GM19351 (cell line): ENCODE measurements at regions not wholly inside any gene's neighbourhood (a gene's known extent, or its start where the extent isn't known, plus 50 kb on each side); places are given as distances from the start of the nearest gene placed in this dataset.

ENCODE experiments used
- ATAC-seq: cut with Tn5 transposase; IDR thresholded peaks from one replicate; pipeline ENCODE4 v1.9.1; 2021; ENCODE audit warnings: mild to moderate bottlenecking, moderate library complexity; ENCODE audit not compliant: unreplicated experiment

DNA sequence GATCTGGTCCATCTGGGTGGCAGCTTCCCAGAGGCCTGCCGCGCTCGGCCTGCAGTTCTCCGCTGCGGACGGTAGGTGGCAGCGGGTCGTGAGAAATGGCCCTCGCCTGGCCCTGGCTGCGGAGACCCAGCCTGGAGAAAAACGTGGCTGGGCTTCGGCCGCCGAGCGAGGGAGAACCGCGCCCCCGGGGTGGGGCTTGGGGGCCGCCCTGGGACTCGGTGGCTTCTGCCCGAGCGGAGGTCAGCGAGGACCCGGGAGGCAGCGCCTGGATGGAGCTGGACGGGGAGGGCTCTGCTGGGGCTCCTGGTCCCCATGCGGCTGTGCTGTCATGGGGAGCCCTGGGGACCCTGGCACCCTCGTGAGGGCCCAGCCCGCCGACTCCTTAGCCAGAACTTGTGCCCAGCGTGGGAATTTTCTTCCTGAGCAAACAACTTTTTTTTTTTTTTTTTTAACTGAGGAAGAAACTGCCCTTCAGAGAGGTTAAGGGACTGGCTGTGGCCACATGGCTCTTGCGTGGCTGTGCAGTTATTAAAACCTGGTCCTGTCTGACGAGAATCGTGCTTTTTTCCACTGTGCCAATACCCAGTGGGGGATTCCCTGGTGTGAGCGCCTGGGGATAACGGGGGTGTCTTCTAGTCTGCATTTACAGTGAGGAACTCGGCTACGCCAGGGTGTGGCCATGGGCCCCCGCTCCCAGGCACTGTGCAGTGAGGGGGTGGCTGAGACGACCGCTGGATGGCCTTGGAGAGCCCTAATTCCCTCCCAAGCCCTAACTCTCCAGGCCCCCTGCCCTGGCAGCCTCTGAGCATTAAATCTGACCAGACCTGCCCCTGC is 535.6 kb downstream of the INSC start:
- ATAC-seq = peak; percentile 98

DNA sequence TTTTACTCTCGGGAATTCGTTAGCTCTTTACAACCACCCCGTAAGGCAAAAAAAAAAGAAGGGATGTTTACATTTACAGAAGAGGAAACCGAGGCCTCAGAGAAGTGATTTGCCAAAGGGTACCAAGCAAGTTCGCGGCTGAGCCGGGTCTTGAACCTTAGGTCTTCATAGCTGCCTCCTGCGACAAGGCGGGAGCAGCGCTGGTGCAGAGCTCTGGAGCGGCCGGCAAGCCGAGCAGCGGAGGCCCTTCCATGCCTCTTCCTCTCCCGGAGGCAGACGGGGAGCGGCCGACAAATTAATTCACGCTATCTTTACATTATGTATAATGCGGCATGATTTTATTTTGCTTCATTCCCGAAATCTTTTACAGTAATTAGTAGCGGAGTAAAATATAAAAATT is 536.3 kb downstream of the INSC start:
- ATAC-seq = no peak

DNA sequence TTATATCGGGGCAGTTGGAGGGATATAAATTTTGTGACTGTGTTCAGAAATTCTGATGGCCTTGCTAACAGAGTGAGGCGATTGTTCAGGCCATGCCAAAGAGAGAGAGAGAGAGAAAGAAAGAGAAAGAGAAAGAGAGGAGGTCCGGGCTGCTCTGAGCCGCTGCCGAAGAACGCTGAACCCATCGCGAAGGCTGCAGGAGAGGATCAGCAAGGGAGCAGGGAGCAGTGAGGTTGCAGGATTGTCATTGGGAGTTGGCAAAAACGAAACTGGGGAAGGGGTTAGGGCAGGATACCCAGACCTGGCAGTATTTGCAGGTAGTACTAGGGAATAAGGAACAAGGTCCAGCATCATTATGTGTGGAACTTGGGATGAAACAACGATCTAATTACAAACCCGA is 537.1 kb downstream of the INSC start:
- no peak for ATAC-seq

DNA sequence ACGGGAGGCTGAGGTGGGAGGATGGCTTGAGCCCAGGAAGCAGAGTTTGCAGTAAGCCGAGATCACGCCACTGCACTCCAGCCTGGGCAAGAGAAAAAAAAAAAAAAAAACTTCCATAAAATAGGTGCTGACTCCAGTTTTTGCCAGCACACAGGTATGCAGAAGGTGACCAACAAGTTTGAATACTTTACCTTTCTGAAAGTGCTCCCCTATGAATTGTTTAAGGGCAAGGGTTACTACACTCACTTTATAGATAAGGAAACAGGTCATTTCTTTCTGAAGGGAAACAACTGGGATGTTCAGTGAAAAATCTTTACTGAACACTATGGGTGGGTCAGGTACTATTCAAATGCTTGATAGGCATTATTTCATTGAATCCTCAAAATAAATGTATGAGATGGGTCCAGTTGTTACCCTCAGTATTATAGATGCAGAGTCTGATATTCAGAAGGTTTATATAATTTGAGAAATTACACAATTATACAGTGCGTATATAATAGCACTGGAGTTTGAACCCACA is 538.5 kb downstream of the INSC start:
- no peak for ATAC-seq

DNA sequence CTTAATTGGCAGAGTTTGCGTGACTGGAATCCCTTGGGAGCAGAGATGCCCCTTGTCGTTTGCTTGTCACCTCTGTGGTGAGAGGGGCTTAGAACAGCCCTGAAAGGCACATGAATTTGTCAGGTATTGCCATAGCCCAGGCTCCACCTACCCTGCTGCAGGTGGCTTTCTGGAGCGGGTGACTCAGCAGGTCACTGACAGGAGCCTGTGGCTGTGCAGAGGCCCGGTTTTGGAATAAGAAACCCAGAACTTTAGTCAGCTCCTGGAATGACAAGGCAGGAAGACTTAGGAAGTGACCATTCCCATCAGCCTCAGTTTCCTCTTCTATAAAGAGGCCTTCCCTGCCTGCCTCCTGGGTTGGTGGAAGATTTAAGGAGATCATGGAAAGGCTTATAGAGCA is 539.7 kb downstream of the INSC start:
- no peak for ATAC-seq

DNA sequence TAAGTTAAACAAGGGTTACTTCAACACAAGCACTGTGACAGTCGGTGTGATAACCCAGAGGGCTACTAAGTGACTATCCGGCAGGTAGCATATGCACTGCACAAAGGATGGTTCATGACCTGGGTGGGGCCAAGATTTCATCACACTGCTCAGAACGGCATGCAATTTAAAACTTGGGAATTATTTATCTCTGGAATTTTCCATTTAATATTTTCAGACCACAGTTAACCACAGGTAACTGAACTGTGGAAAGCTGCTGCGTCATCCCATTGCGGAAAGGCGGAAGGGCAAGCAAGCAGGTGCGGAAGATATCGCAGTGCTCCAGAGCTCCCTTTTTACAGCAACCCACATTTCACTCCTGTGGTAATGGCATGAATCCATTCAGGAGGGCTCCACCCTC is 540.8 kb downstream of the INSC start:
- ATAC-seq = no peak

DNA sequence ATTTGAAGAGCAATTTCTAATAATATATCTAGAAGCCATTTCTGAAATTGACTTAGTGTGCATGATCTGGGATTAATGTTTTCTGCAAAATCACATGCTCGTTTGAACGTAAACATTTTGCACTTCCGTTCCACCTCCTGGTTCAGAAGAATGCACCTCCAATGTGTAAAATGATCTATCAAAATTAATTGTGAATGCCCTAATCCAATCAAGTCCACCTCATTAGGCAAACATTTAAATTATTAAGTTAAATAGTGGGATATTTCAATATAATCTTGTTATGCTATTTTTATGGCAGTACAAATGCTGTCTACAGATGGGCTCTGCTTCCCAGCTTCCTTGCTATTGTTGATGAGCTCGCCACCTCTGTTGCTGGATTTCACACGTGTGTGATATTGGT is 542.5 kb downstream of the INSC start:
- ATAC-seq = no peak

DNA sequence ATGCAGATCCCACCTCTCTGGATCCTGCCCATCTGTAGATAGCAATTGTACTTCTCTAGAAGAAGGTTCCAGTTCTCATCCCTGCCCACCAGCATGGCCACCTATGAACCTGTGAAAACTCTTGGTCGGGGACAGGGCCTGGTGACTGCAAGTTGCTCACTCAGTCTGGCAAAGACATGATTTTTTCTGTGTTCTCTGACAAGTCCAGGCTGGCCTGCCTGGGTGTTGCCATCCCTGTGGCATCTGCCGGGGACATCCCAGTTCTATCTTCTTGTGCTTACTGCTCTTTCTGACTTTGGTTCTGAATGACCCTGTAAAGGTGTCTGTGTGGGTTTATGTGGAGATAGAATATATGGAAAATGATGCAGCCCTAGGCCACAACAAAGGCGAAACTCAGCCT is 545.8 kb downstream of the INSC start:
- ATAC-seq = no peak

DNA sequence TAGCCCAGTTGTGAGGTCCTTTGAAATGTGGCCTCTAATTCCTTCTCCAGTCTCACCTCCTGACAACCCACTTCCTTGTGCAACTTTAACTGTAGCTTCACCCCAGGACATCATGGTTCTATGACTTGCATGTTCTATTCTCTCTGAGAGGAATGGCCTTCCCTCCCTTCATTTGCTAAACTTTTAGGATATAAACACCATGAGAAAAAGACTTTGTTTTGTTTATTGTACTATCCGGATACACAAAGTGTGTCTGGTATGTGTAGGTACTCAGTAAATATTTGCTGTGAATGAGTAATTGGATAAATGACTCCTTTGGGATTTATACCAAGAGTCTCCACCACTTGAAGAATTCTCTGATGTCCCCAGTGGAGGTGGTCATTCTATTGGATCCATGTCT is 547.6 kb downstream of the INSC start:
- no peak for ATAC-seq

DNA sequence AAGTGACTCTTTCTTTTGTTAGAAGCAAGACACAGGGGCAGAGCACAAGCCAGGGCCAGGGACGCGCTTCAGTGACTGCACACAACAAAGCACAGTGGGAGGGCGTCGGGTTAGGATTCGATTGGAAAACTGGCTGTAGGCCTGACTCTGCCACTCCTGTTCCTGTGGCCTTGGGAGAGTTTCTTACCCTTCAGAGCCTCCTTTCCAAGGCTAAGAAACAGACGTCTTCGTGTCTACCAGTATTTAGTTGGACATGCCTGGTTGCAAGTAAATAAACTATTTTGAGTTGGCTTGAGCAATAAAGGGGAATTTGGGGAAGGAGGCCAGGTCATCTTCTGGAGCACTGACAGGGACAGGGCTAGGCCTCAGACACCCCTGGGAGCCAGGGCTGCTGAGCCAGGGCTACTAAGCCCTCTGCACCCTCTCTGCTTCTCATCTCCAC is 549.1 kb downstream of the INSC start:
- ATAC-seq = no peak

DNA sequence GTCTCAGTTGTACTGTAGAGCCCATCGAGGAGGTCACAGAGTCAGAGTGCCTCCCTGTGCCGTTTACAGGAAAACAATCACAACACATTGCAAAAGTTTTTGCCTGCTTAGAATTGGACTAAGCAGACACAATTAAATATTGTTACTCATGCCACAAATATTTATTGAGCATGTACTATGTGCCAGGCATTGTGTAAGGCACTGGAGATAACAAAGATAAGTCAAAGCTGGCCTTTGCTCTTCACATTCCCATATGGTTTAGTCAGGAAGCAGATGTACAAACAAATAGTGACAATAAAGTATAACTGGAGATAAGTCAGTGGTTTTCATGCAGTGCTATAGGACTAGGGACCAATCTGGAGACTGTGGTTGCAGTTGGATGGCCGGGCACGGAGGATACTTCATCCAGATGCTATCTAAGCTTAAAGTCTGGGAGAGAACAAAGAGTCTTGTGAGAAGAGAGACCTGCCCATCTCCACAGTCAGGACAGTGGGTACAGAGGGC is 550.7 kb downstream of the INSC start:
- ATAC-seq = no peak

DNA sequence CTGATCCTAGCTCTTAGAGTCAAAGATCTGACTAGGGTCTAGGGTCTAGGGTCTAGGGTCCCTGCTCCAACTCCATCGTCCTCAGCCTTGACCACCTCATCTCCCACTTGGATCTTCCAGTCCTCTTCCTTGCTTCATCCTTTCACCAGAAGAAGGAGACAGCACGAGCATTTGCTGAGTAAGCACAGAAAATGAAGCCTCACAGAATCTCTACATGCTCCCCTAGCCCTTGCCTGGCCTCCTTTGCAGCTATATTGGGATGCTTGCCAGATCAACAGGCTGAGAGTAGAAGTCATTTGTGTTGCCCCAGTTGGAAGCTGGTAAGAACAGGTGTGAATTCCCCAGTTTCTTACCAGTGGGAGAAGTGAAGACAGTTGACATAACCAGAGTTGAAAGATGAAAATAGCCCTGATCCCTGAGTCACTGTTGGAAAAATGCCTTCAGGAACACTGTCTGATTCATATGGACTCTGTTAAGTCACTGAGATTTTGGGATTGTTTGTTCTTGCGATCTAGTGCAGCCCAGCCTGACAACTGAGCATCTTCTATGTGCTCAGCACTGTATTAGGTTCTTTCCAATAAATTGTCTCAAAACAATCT is 552.5 kb downstream of the INSC start:
- no peak for ATAC-seq

DNA sequence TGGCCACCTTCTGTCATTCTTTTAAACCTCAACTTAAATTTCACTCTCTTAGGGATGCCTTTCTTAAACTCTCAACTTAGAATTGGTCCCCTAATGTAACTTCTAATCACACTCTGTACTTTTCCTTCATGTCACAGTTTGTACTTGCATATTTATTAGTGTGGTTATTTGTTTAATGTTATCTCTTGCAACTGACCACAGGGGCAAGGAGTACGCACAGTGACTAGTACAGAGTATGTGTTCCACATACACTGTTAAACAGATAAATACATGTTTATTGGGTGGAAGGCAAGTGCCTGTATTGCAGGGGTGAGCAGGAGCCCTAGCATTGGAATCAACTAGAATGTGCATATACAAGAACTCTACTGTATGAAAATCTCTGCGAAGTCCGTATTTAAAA is 554.0 kb downstream of the INSC start:
- ATAC-seq = no peak

DNA sequence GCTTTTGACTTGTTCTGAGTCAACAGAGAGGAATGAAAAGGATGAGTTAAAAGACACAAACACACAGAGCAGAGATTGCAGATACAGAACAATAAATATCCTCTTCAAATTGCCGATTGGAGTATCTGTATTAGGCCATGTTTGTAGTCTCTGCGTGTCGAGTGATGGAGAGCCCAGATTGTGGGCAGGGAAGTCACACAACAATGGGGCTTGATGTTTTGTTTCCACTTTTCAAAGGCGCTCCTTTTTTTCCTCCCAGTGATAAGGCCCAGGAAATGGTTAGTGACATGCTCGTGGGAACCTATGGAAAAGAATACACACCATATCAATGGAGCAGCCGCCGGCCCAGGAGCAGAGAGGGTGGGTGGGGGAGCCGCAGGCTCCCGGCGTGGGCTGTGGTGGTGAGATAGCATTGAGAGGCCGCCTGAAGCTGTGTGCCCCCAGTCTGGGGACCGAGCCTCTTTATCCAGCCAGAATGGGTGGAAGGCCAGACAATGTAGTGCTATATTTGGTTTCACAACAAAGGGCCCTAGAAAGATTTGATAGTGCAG is 555.9 kb downstream of the INSC start:
- no peak for ATAC-seq

DNA sequence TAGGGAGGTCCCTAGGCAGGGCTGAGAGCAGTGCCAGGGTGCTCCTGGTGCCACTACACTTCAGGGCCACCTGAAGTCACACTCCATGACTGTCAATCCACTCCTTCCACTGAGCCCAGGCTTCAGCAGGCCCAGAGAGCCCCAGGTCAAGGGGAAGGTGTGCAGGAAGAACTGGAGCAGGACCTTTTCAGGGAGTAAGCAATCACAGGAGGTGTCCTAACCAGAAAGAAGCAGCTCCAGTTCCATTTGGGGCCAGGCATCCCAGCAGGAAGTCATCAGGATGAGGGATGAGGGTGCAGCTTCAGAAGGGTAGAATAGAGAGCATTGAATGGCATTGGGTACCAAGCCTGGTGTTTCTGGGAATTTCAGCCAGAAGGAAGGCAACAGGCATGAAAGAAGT is 556.5 kb downstream of the INSC start:
- ATAC-seq = no peak

DNA sequence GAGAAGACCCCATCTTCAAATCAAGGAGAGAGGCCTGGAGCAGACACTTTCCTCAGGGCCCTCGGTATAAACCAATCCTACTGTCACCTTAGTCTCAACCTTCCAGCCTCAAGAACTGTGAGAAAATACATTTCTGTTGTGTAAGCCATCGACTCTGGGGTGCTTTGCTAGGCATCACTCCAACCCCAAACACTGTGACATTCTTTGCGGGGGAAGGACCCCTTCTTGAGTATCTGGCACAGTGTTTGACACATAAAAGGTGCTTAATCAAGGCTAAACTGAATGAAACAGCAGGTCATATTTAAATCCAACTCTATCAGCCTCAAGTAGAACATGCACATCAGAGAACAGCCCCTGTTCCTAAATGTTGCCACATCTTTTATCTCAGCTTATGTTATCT is 558.1 kb downstream of the INSC start:
- no peak for ATAC-seq

DNA sequence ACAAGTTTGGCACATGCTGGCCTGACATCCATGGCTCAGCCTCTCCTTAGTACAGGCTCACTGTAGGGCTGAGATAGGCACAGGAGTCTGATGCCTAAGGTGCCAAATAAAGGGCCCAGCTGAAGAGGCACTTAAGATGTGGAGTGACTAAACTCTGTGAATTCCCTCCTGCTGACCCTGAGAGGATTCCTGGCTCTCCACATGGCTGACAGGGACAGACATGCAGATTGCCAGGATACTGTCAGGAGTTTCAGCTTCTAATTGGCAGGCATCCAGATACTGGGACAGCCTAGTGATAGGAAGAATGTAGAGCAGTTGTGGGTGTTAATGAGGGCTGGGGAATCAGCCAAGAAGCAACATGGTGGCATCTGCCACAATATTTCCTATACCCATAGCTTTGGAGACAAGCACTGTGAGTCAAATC is 558.7 kb downstream of the INSC start:
- no peak for ATAC-seq

DNA sequence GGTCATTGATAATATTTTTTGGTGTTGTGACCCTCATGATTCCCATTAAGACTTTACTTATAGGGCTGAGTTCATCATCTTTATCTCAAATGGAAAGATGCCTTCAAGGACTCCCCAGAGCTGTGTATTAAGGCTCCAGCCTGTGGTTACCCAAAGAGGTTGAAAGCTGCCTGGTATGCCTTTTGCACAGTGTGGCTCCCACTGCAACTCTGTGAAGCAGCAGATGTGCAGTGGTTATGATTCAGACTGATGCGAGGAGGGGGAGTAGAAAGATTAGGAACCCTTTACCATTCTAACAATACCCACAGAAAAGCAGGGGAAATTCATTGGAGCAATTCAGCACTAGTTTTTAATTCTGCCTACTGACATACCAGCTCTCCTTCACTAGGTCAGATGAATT is 560.0 kb downstream of the INSC start:
- ATAC-seq = no peak

DNA sequence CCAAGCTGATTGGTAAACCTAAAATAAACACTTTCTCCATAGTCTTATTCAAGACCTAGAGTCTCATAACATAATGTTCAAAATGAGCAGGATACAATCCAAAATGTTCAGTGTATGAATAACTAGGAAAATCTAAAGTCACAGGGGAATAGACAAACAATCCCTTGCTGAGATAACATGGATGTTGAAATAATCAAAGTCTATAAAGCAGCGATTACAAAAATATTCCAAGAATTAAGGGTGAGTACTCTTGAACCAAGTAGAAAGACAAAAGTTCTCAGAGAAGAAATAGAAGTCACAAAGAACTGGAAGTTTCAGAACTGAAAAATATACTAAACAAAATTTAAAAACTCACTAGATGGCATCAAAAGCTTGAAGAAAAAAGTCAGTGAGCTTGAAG is 561.0 kb downstream of the INSC start:
- no peak for ATAC-seq

DNA sequence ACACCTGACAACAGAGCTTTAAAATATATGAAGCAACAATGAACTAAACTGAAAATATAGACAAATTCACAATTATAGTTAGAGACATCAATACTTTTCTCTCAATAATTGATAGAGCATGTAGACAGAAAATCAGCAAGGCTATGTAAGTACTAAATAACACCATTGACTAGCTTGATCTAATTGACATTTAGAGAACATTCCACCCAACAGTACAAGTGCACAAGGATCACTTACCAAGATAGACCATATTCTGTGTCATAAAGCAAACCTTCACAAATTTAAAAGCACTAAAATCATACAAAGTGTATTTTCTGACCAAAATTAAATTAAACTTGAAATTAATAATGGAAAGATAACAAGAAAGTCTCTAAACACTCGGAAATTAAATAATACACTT is 562.5 kb downstream of the INSC start:
- ATAC-seq = no peak

DNA sequence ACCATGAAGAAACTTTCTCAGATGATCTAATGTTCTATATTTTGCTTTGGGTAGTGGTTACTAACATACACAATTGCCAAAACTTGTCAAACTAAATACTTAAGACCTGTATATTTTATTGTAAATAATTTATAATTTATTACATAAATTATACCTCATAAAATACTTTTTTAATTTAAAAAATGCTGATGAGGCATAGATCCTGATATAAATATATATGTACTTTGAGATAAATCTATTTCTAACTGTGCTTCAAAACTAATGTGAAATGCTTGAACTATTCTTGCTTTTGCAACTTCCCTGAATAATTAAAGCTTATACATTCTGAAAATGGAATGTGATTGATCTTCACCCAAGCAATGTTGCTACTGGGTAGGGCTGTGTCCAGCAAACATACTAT is 568.8 kb downstream of the INSC start:
- ATAC-seq = no peak

DNA sequence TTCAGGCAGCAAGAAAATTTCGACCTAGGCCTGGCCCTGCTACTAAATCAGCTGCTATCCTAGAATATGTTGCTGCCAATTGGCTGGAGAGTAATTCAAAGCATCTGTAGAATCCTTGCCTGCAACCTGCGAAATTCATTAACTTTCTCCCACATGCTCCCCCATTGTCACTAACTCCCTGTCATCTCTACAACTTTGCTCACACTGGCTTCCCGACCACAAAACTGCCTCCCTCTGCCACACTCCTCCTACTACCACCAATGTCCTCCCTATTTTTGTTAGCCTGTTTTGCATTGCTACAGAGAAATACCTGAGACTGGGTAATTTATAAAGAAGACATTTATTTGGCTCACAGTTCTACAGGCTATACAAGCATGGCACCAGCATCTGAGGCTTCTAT is 570.6 kb downstream of the INSC start:
- no peak for ATAC-seq
